Endodermal cell (in vitro differentiated cells): ENCODE measurements at regions not wholly inside any gene's neighbourhood (a gene's known extent, or its start where the extent isn't known, plus 50 kb on each side); places are given as distances from the start of the nearest gene placed in this dataset.

Experiments
- DNase-seq: peaks from one replicate; pipeline ENCODE4 v3.0.0-alpha.2; 2017
- H3K27ac ChIP-seq: 2 replicates; pipeline ENCODE4 v1.5.1; 2013; ENCODE audit warnings: mild to moderate bottlenecking, low read depth, low read length, moderate library complexity
- H3K27me3 ChIP-seq: 2 replicates; pipeline ENCODE4 v1.6.1; 2013; ENCODE audit warnings: mild to moderate bottlenecking, low read length, moderate library complexity; ENCODE audit not compliant: insufficient read depth, control insufficient read depth, poor library complexity, severe bottlenecking
- H3K36me3 ChIP-seq: 2 replicates; pipeline ENCODE4 v1.7.0; 2013; ENCODE audit warnings: mild to moderate bottlenecking, low read length, moderate library complexity; ENCODE audit not compliant: control insufficient read depth, insufficient read depth
- H3K4me1 ChIP-seq: one replicate; pipeline ENCODE4 v1.7.0; 2013; ENCODE audit warnings: low read length; ENCODE audit not compliant: control insufficient read depth, insufficient read depth
- H3K4me3 ChIP-seq: 2 replicates; pipeline ENCODE4 v1.5.1; 2013; ENCODE audit warnings: mild to moderate bottlenecking, low read length, moderate library complexity
- H3K9ac ChIP-seq: 2 replicates; pipeline ENCODE4 v1.6.1; 2013; ENCODE audit warnings: mild to moderate bottlenecking, low read length, moderate library complexity; ENCODE audit not compliant: poor library complexity, severe bottlenecking; ENCODE audit errors: extremely low read depth
- H3K9me3 ChIP-seq: 2 replicates; pipeline ENCODE4 v1.6.1; 2013; ENCODE audit warnings: mild to moderate bottlenecking, low read length, moderate library complexity; ENCODE audit not compliant: control insufficient read depth
- H3K27ac Mint-ChIP-seq: 2 replicates; pipeline ENCODE4 v1.8.0; 2020; ENCODE audit warnings: mixed read lengths
- H3K27me3 Mint-ChIP-seq: 2 replicates; pipeline ENCODE4 v1.8.0; 2021; ENCODE audit warnings: mild to moderate bottlenecking, mixed read lengths; ENCODE audit not compliant: insufficient read depth
- H3K36me3 Mint-ChIP-seq: 2 replicates; pipeline ENCODE4 v1.8.0; 2020; ENCODE audit warnings: low read depth, mixed read lengths
- H3K4me1 Mint-ChIP-seq: 2 replicates; pipeline ENCODE4 v1.8.0; 2020; ENCODE audit warnings: mixed read lengths
- H3K4me3 Mint-ChIP-seq: 2 replicates; pipeline ENCODE4 v1.8.0; 2020; ENCODE audit warnings: mild to moderate bottlenecking, moderate library complexity, mixed read lengths
- H3K9me3 Mint-ChIP-seq: 2 replicates; pipeline ENCODE4 v1.8.0; 2020; ENCODE audit warnings: mild to moderate bottlenecking, mixed read lengths
- CTCF ChIP-seq: fragments of 200-600 bp; sonication (generic); conservative IDR thresholded peaks from 2 replicates; pipeline ENCODE4 v1.5.0; 2021; ENCODE audit warnings: antibody characterized with exemption, mild to moderate bottlenecking
- WGBS, 2 experiments: methylation state at CpG; one replicate each; pipeline versions ENCODE4 v1.1.5 to v1.1.7; 2013; ENCODE audit warnings: missing lambda C conversion rate in 2 of 2, mixed read lengths in 1 of 2; ENCODE audit not compliant: insufficient coverage in 1 of 2, insufficient read length in 1 of 2; 5-methylcytosine and 5-hydroxymethylcytosine counted together

- H3K27ac Mint-ChIP-seq, result no peak overlapping the region
These were observed 94.1 kb upstream of the BMP2K start for GRCh38 chr4:78682070-78682469.

GRCh38 chr4:78683352-78683751 lies 92.8 kb upstream of the BMP2K start:
- no peaks in the 10 kb centered on the region for H3K9me3 ChIP-seq
- H3K36me3 Mint-ChIP-seq, result no peaks in the 10 kb centered on the region
- H3K27me3 Mint-ChIP-seq, result no peaks in the 10 kb centered on the region
- no peaks in the 10 kb centered on the region for H3K36me3 ChIP-seq
- H3K4me1 Mint-ChIP-seq, result peaks cover 13% of the 10 kb centered on the region
- H3K27ac Mint-ChIP-seq, result no peak overlapping the region
- no peak overlapping the region for H3K9ac ChIP-seq
- no peak overlapping the region for H3K27ac ChIP-seq
- no peak overlapping the region for H3K4me3 Mint-ChIP-seq
- TF ChIP-seq CTCF, result no peak
- DNase-seq, result no peak
- no peak overlapping the region for H3K4me3 ChIP-seq
- no peaks in the 10 kb centered on the region for H3K9me3 Mint-ChIP-seq
- H3K4me1 ChIP-seq, result no peaks in the 10 kb centered on the region
- H3K27me3 ChIP-seq, result no peaks in the 10 kb centered on the region

More at GRCh38 chr4:78682070-78682469, 94.1 kb upstream of the BMP2K start:
- WGBS, 2 experiments, result 95% methylated on average over 3 of the region's 3 CpGs; no CpG with 5 or more reads in 1 of the 2 experiments
- no peaks in the 10 kb centered on the region for H3K9me3 Mint-ChIP-seq
- no peak overlapping the region for H3K4me3 Mint-ChIP-seq
- Histone ChIP-seq H3K27ac (no peak overlapping the region), H3K9me3 (no peaks in the 10 kb centered on the region), H3K36me3 (no peaks in the 10 kb centered on the region), H3K4me1 (no peaks in the 10 kb centered on the region), H3K4me3 (no peak overlapping the region), H3K9ac (no peak overlapping the region), H3K27me3 (no peaks in the 10 kb centered on the region)
- no peak for DNase-seq
- H3K4me1 Mint-ChIP-seq, result peaks cover 13% of the 10 kb centered on the region
- H3K36me3 Mint-ChIP-seq, result no peaks in the 10 kb centered on the region
- no peak for TF ChIP-seq CTCF
- H3K27me3 Mint-ChIP-seq, result no peaks in the 10 kb centered on the region

GRCh38 chr4:78684325-78685079 lies 91.6 kb upstream of the BMP2K start:
- DNase-seq, result no peak
- Mint-ChIP-seq H3K9me3 (no peaks in the 10 kb centered on the region), H3K36me3 (no peaks in the 10 kb centered on the region), H3K27ac (peak overlapping the region; percentile 55), H3K4me3 (no peak overlapping the region), H3K27me3 (no peaks in the 10 kb centered on the region), H3K4me1 (peaks cover 13% of the 10 kb centered on the region)
- no peaks in the 10 kb centered on the region for H3K4me1 ChIP-seq
- no peak overlapping the region for H3K4me3 ChIP-seq
- no peaks in the 10 kb centered on the region for H3K9me3 ChIP-seq
- H3K27me3 ChIP-seq, result no peaks in the 10 kb centered on the region
- 88 to 100% methylated on average over 1 to 3 of the region's 5 CpGs for WGBS, 2 experiments
- H3K27ac ChIP-seq, result no peak overlapping the region
- H3K9ac ChIP-seq, result no peak overlapping the region
- TF ChIP-seq CTCF, result no peak
- no peaks in the 10 kb centered on the region for H3K36me3 ChIP-seq
